AG09309 (cell line): ENCODE measurements at regions not wholly inside any gene's neighbourhood (a gene's known extent, or its start where the extent isn't known, plus 50 kb on each side); places are given as distances from the start of the nearest gene placed in this dataset.

Experiments used
- DNase-seq: peaks from one replicate; pipeline ENCODE4 v3.0.0-alpha.2; 2010; ENCODE audit warnings: low read depth
- H3K4me3 ChIP-seq: 2 replicates; pipeline ENCODE4 v1.5.1; 2011; ENCODE audit warnings: mild to moderate bottlenecking, low read depth, low read length, moderate library complexity; ENCODE audit not compliant: control insufficient read depth
- CTCF ChIP-seq: IDR thresholded peaks from 2 replicates; pipeline ENCODE4 v1.5.1; 2011; ENCODE audit warnings: mild to moderate bottlenecking, low read depth, low read length, inconsistent platforms; ENCODE audit not compliant: insufficient read depth, control insufficient read depth; ENCODE audit errors: missing control alignments

- H3K4me3 ChIP-seq = no peak overlapping the region
- DNase-seq = no peak
- TF ChIP-seq CTCF = no peak
Measured at GRCh38 chr21:14694817-14695216, 148.7 kb upstream of the SAMSN1 start.

GRCh38 chr21:14693997-14694396 lies 147.9 kb upstream of the SAMSN1 start:
- TF ChIP-seq CTCF = no peak
- no peak for DNase-seq
- no peak overlapping the region for H3K4me3 ChIP-seq

- H3K4me3 ChIP-seq = no peak overlapping the region
- TF ChIP-seq CTCF = no peak
- no peak for DNase-seq
Measured at GRCh38 chr21:14691914-14692313, 145.8 kb upstream of the SAMSN1 start.

- no peak for DNase-seq
- TF ChIP-seq CTCF = no peak
- no peak overlapping the region for H3K4me3 ChIP-seq
Measured at GRCh38 chr21:14690886-14691285, 144.8 kb upstream of the SAMSN1 start.

GRCh38 chr21:14688936-14689335 lies 142.8 kb upstream of the SAMSN1 start:
- TF ChIP-seq CTCF = no peak
- no peak for DNase-seq
- H3K4me3 ChIP-seq = no peak overlapping the region

- no peak overlapping the region for H3K4me3 ChIP-seq
- TF ChIP-seq CTCF = no peak
- DNase-seq = no peak
Measured at GRCh38 chr21:14688412-14688811, 142.3 kb upstream of the SAMSN1 start.

GRCh38 chr21:14687268-14687625 lies 141.1 kb upstream of the SAMSN1 start:
- no peak for TF ChIP-seq CTCF
- H3K4me3 ChIP-seq = no peak overlapping the region
- DNase-seq = no peak
